Ovary (tissue), 7 donors: ENCODE measurements at regions not wholly inside any gene's neighbourhood (a gene's known extent, or its start where the extent isn't known, plus 50 kb on each side); places are given as distances from the start of the nearest gene placed in this dataset.

Experiments
- DNase-seq, 5 donors: peaks; one replicate each; pipeline ENCODE4 v3.0.0-alpha.2; 2019 to 2020
- H3K27ac ChIP-seq, 2 donors: fragments of 200-600 bp; one replicate each; pipeline versions ENCODE4 v1.5.1 to v1.8.0; 2019 to 2022
- H3K27me3 ChIP-seq: fragments of 200-600 bp; one replicate; pipeline ENCODE4 v1.8.0; 2022
- H3K36me3 ChIP-seq: fragments of 200-600 bp; sonication (generic); one replicate; pipeline ENCODE4 v1.5.1; 2019
- H3K4me1 ChIP-seq: one replicate; pipeline ENCODE4 v1.8.1; 2013; ENCODE audit warnings: mild to moderate bottlenecking, moderate library complexity; ENCODE audit not compliant: insufficient read depth
- H3K4me3 ChIP-seq: fragments of 200-600 bp; sonication (generic); one replicate; pipeline ENCODE4 v1.5.1; 2017
- H3K9me3 ChIP-seq, 2 donors: fragments of 200-600 bp in 1 of 2; sonication (generic) in 1 of 2; one replicate each; pipeline versions ENCODE4 v1.5.1 to v1.8.1; 2013 to 2019; ENCODE audit warnings: mild to moderate bottlenecking in 1 of 2, moderate library complexity in 1 of 2
- EP300 ChIP-seq: sonication (generic); formaldehyde crosslinking; IDR thresholded peaks from one replicate; pipeline ENCODE4 v1.6.1; 2017; ENCODE audit warnings: antibody characterized with exemption
- POLR2A ChIP-seq: fragments of 450-650 bp; IDR thresholded peaks from one replicate; pipeline ENCODE4 v1.6.1; 2017; ENCODE audit warnings: antibody characterized with exemption, mild to moderate bottlenecking, moderate library complexity
- WGBS, 3 donors: extraction: QIAGEN DNeasy Blood & Tissue Kit in 1 of 3; methylation state at CpG; one replicate each; pipeline versions ENCODE4 v1.1.5 to v1.1.7; 2013 to 2017; 5-methylcytosine and 5-hydroxymethylcytosine counted together
- intact Hi-C, 4 donors: fragments of 100-400 bp; cut with DNase I; formaldehyde crosslinking; loops; one replicate each; pipeline versions ENCODE4 v1.11.0 to v1.15.1; 2022 to 2023
- TF ChIP-seq, protein P1 (sequence below), 3 donors: fragments of 450-650 bp in 2 of 3; fragments of 200-600 bp in 1 of 3; IDR thresholded peaks; one replicate each; pipeline versions ENCODE4 v1.5.1 to v1.8.0; 2016 to 2022; ENCODE audit warnings: antibody characterized with exemption in 3 of 3, mild to moderate bottlenecking in 1 of 3
- donor health status: DM: no; HTN: no; CAD: no; lungs with moderate emphysema.
- donor health status: DM: no; HTN: no; CAD: no.
- donor health status: Bipolar disorder and iron deficiency.
- donor health status: DM: no; HTN: no; CAD: no.
- donor health status: DM: yes; HTN: yes; CAD: no.

DNA sequence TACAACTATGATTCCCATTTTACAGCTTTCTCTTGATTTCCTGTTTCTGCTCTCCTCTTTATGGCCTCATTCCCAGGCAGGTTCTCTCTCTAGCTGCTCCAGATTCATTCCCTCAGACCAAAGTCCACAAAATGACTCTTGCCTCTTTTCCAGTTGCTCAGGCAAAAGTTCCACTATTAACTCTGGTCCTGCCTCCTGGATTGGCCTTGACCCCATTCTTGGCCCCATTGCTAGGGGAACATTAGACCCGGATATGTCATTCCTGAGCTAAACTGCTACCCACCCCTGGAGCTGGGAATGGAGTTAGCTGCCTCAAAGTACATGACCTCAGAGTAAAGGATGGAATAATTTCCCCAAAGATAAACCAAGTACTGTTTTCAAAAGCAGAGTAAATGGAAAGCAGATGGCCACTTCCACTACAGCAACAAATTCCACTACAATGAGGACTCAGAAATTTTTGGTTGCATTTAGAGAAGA lies 73.0 kb upstream of the GAP43 start:
- Histone ChIP-seq H3K4me3 (no peak overlapping the region), H3K27me3 (peaks cover 2% of the 10 kb centered on the region), H3K9me3 (no peaks in the 10 kb centered on the region), H3K4me1 (no peaks in the 10 kb centered on the region), H3K36me3 (no peaks in the 10 kb centered on the region), H3K27ac (no peak overlapping the region)
- intact Hi-C loops = no loop called here
- TF ChIP-seq EP300 (no peak), POLR2A (no peak)
- TF ChIP-seq, protein P1, sequence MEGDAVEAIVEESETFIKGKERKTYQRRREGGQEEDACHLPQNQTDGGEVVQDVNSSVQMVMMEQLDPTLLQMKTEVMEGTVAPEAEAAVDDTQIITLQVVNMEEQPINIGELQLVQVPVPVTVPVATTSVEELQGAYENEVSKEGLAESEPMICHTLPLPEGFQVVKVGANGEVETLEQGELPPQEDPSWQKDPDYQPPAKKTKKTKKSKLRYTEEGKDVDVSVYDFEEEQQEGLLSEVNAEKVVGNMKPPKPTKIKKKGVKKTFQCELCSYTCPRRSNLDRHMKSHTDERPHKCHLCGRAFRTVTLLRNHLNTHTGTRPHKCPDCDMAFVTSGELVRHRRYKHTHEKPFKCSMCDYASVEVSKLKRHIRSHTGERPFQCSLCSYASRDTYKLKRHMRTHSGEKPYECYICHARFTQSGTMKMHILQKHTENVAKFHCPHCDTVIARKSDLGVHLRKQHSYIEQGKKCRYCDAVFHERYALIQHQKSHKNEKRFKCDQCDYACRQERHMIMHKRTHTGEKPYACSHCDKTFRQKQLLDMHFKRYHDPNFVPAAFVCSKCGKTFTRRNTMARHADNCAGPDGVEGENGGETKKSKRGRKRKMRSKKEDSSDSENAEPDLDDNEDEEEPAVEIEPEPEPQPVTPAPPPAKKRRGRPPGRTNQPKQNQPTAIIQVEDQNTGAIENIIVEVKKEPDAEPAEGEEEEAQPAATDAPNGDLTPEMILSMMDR (IDR thresholded peaks at IDR 0.05) = no peak
- WGBS, 3 donors = 3 to 24% (median 17%) methylated on average over 1 of the region's 1 CpG
- DNase-seq = no peak

DNA sequence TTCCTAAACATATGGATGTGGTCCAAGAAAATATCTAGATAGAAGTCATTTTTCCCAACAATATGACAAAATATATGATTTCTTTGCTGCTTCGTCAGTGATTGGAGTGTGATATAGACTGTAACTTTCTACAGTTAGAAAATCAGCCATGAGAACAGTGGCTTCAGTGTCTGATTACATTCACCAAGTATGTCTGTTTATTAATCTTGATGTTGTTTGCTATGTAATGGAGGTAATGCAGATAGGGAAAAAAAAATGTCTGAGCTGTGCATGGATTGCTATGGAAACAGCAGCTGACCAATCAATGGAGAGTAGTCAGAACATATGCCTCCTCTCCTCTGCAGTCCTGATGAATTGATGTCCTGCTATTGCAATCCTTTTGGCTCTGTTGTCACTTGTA lies 72.3 kb upstream of the GAP43 start:
- H3K4me3 ChIP-seq = no peak overlapping the region
- DNase-seq = no peak
- H3K9me3 ChIP-seq = no peaks in the 10 kb centered on the region
- no peaks in the 10 kb centered on the region for H3K4me1 ChIP-seq
- WGBS, 3 donors = 65 to 86% (median 72%) methylated on average over 1 of the region's 1 CpG
- no peaks in the 10 kb centered on the region for H3K36me3 ChIP-seq
- intact Hi-C loops = no loop called here
- TF ChIP-seq, protein P1 (IDR thresholded peaks at IDR 0.05) = no peak
- TF ChIP-seq EP300 = no peak
- no peak for TF ChIP-seq POLR2A
- H3K27me3 ChIP-seq = peaks cover 2% of the 10 kb centered on the region
- no peak overlapping the region for H3K27ac ChIP-seq

DNA sequence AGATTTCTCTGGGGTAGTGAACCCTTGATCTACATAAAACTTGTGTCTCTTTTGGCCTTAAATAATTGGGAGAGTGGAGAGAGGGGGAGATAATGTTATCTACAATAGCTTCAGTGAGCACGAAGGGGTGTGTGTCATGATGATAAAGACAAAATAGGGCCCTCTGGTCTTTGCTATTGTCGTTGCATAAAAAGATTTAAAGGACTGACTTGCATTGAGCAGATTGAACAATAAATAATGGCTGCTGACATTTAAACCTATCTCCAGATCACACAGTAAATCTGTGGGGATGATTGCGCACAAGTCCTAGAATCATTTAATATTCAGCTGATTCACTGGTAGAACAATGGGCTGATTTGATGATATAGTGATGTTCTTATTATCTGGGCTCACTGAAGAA lies 71.3 kb upstream of the GAP43 start:
- Histone ChIP-seq H3K27ac (no peak overlapping the region), H3K36me3 (no peaks in the 10 kb centered on the region), H3K4me3 (no peak overlapping the region), H3K9me3 (no peaks in the 10 kb centered on the region), H3K27me3 (peaks cover 2% of the 10 kb centered on the region), H3K4me1 (no peaks in the 10 kb centered on the region)
- 60 to 73% (median 63%) methylated on average over 3 of the region's 3 CpGs for WGBS, 3 donors
- no peak for TF ChIP-seq EP300
- TF ChIP-seq, protein P1 (IDR thresholded peaks at IDR 0.05) = no peak
- TF ChIP-seq POLR2A = no peak
- intact Hi-C loops = no loop called here
- no peak for DNase-seq

- 87 to 91% (median 89%) methylated on average over 2 of the region's 2 CpGs for WGBS, 3 donors
- Histone ChIP-seq H3K9me3 (no peaks in the 10 kb centered on the region), H3K4me1 (no peaks in the 10 kb centered on the region), H3K4me3 (no peak overlapping the region), H3K36me3 (no peaks in the 10 kb centered on the region), H3K27me3 (no peaks in the 10 kb centered on the region), H3K27ac (no peak overlapping the region)
- intact Hi-C loops = no loop called here
- no peak for DNase-seq
- no peak for TF ChIP-seq EP300
- TF ChIP-seq POLR2A = no peak
- TF ChIP-seq, protein P1 (IDR thresholded peaks at IDR 0.05) = no peak
Observed at GRCh38 chr3:115553796-115554486, 69.4 kb upstream of the GAP43 start.
